H1 (cell line): ENCODE measurements at regions not wholly inside any gene's neighbourhood (a gene's known extent, or its start where the extent isn't known, plus 50 kb on each side); places are given as distances from the start of the nearest gene placed in this dataset.

Experiments
- CTCF ChIA-PET: fragments of 300-600 bp; sonication (Branson Sonifier 250); formaldehyde crosslinking; loops from one replicate; lab custom pipeline; 2021; ENCODE audit not compliant: partially characterized antibody; lab: Charles Lee
- POLR2A ChIA-PET: fragments of 300-600 bp; sonication (Branson Sonifier 250); formaldehyde crosslinking; loops from one replicate; lab custom pipeline; 2021; ENCODE audit warnings: inconsistent platforms; ENCODE audit not compliant: partially characterized antibody; lab: Charles Lee
- DNase-seq, 2 experiments: peaks; one replicate each; pipeline versions ENCODE4 v3.0.0 to v3.0.0-alpha.2; 2010 to 2022; ENCODE audit warnings: low spot score in 2 of 2, low read depth in 1 of 2, mixed read lengths in 1 of 2
- FAIRE-seq: peaks from 2 replicates; lab custom pipeline; 2011; peaks lifted over from hg19 to GRCh38; lab: Jason Lieb, UNC
- H2AFZ ChIP-seq: 2 replicates; pipeline ENCODE4 v1.8.1; 2012; ENCODE audit warnings: low read length, inconsistent platforms
- H2AK5ac ChIP-seq: 2 replicates; pipeline ENCODE4 v1.6.1; 2013; ENCODE audit warnings: low read depth, low read length
- H2BK120ac ChIP-seq: replicated peaks from 2 replicates; pipeline ENCODE3; 2013; ENCODE audit warnings: low read depth, low read length, inconsistent platforms
- H2BK12ac ChIP-seq: 2 replicates; pipeline ENCODE4 v1.6.1; 2013; ENCODE audit warnings: low read depth, low read length
- H2BK15ac ChIP-seq: 2 replicates; pipeline ENCODE4 v1.6.1; 2013; ENCODE audit warnings: low read length
- H2BK20ac ChIP-seq: 2 replicates; pipeline ENCODE4 v1.6.1; 2013; ENCODE audit warnings: low read length
- H2BK5ac ChIP-seq: 2 replicates; pipeline ENCODE4 v1.6.1; 2013; ENCODE audit warnings: low read depth, low read length
- H3K14ac ChIP-seq: 2 replicates; pipeline ENCODE4 v1.6.1; 2013; ENCODE audit warnings: inconsistent platforms; ENCODE audit not compliant: insufficient read length
- H3K18ac ChIP-seq: 2 replicates; pipeline ENCODE4 v1.6.1; 2013; ENCODE audit warnings: low read length; ENCODE audit errors: extremely low read depth
- H3K23ac ChIP-seq: 2 replicates; pipeline ENCODE4 v1.6.1; 2013; ENCODE audit warnings: inconsistent platforms; ENCODE audit not compliant: insufficient read length
- H3K23me2 ChIP-seq: 2 replicates; pipeline ENCODE4 v1.6.1; 2013; ENCODE audit warnings: low read depth, low read length
- H3K27ac ChIP-seq: 2 replicates; pipeline ENCODE4 v1.6.1; 2011; ENCODE audit warnings: low read depth, low read length, inconsistent platforms
- H3K27me3 ChIP-seq, 4 experiments: replicated peaks in 1 of 4; 1 replicate in 1 of 4; 2 replicates in 3 of 4; pipeline versions ENCODE4 v1.6.1 to v1.8.1; 2011 to 2013; ENCODE audit warnings: low read length in 3 of 4, mild to moderate bottlenecking in 3 of 4, inconsistent platforms in 2 of 4, mixed read lengths in 2 of 4, moderate library complexity in 1 of 4; ENCODE audit not compliant: control insufficient read depth in 3 of 4, insufficient read depth in 3 of 4; ENCODE audit errors: extremely low read depth in 1 of 4
- H3K36me3 ChIP-seq, 4 experiments: 2 replicates each; pipeline versions ENCODE4 v1.6.1 to v1.8.1; 2011 to 2013; ENCODE audit warnings: mild to moderate bottlenecking in 4 of 4, low read length in 3 of 4, moderate library complexity in 2 of 4, control low read depth in 1 of 4, inconsistent platforms in 1 of 4; ENCODE audit not compliant: insufficient read depth in 4 of 4, control insufficient read depth in 2 of 4
- H3K4ac ChIP-seq: replicated peaks from 2 replicates; pipeline ENCODE3; 2013; ENCODE audit warnings: low read length, low read depth, mixed read lengths, inconsistent platforms; ENCODE audit not compliant: insufficient read length
- H3K4me1 ChIP-seq, 4 experiments: replicated peaks in 1 of 4; 1 replicate in 1 of 4; 2 replicates in 3 of 4; pipeline versions ENCODE4 v1.6.1 to v1.8.1; 2011 to 2013; ENCODE audit warnings: low read length in 3 of 4, inconsistent platforms in 2 of 4, mixed read lengths in 1 of 4; ENCODE audit not compliant: insufficient read depth in 4 of 4, control insufficient read depth in 3 of 4
- H3K4me2 ChIP-seq, 2 experiments: 2 replicates each; pipeline versions ENCODE4 v1.6.1 to v1.8.1; 2011 to 2013; ENCODE audit warnings: low read depth in 2 of 2, low read length in 2 of 2, control low read depth in 1 of 2, inconsistent platforms in 1 of 2, mild to moderate bottlenecking in 1 of 2; ENCODE audit not compliant: insufficient read depth in 1 of 2
- H3K4me3 ChIP-seq, 4 experiments: fragments of 200-600, 300-600 bp in 1 of 4; sonication (generic), shearing (Covaris generic), sonication (Bioruptor Twin) in 1 of 4; 2 replicates each; pipeline versions ENCODE4 v1.5.1 to v1.8.1; 2011 to 2016; ENCODE audit warnings: low read length in 4 of 4, low read depth in 3 of 4, control low read depth in 2 of 4, inconsistent platforms in 2 of 4, mild to moderate bottlenecking in 2 of 4, mixed read lengths in 1 of 4, moderate library complexity in 1 of 4; ENCODE audit not compliant: insufficient read depth in 2 of 4; ENCODE audit errors: extremely low read depth in 1 of 4
- H3K56ac ChIP-seq: replicated peaks from 2 replicates; pipeline ENCODE3; 2013; ENCODE audit warnings: low read depth, mild to moderate bottlenecking, mixed read lengths, low read length, inconsistent platforms; ENCODE audit not compliant: insufficient read length
- H3K79me1 ChIP-seq: 2 replicates; pipeline ENCODE4 v1.6.1; 2013; ENCODE audit warnings: low read depth, low read length, control low read depth
- H3K79me2 ChIP-seq, 2 experiments: 2 replicates each; pipeline versions ENCODE4 v1.6.1 to v1.8.1; 2012 to 2013; ENCODE audit warnings: low read length in 2 of 2, mild to moderate bottlenecking in 2 of 2, inconsistent platforms in 1 of 2; ENCODE audit not compliant: insufficient read depth in 2 of 2, control insufficient read depth in 1 of 2
- H3K9ac ChIP-seq, 4 experiments: replicated peaks in 1 of 4; 1 replicate in 1 of 4; 2 replicates in 3 of 4; pipeline versions ENCODE4 v1.6.1 to v1.8.1; 2011 to 2013; ENCODE audit warnings: low read depth in 3 of 4, low read length in 3 of 4, control low read depth in 2 of 4, mild to moderate bottlenecking in 2 of 4, moderate library complexity in 2 of 4, inconsistent platforms in 1 of 4; ENCODE audit errors: extremely low read depth in 1 of 4
- H3K9me3 ChIP-seq, 2 experiments: 2 replicates each; pipeline versions ENCODE4 v1.6.1 to v1.8.1; 2012 to 2013; ENCODE audit warnings: mild to moderate bottlenecking in 2 of 2, moderate library complexity in 2 of 2, control low read depth in 1 of 2, inconsistent platforms in 1 of 2, low read depth in 1 of 2, low read length in 1 of 2, mixed read lengths in 1 of 2; ENCODE audit not compliant: insufficient read depth in 2 of 2
- H4K20me1 ChIP-seq, 2 experiments: replicated peaks in 1 of 2; 2 replicates each; pipeline versions ENCODE3 to v1.8.1; 2011 to 2013; ENCODE audit warnings: inconsistent platforms in 2 of 2, low read length in 2 of 2, mild to moderate bottlenecking in 1 of 2; ENCODE audit not compliant: insufficient read depth in 2 of 2, control insufficient read depth in 1 of 2
- H4K5ac ChIP-seq: 2 replicates; pipeline ENCODE4 v1.6.1; 2013; ENCODE audit warnings: low read length, low read depth, mixed read lengths, inconsistent platforms; ENCODE audit not compliant: insufficient read length
- H4K8ac ChIP-seq: 2 replicates; pipeline ENCODE4 v1.8.0; 2013; ENCODE audit warnings: mild to moderate bottlenecking, moderate library complexity, low read length, inconsistent platforms; ENCODE audit not compliant: insufficient read depth; ENCODE audit errors: extremely low read depth
- H4K91ac ChIP-seq: replicated peaks from 2 replicates; pipeline ENCODE3; 2013; ENCODE audit warnings: low read length, mixed read lengths, inconsistent platforms; ENCODE audit not compliant: insufficient read length
- WGBS, 2 experiments: shearing (Covaris generic) in 1 of 2; methylation state at CpG; one replicate each; pipeline versions ENCODE4 v1.1.6 to v1.1.7; 2013 to 2015; ENCODE audit warnings: low lambda C conversion rate in 2 of 2, mixed read lengths in 2 of 2, inconsistent platforms in 1 of 2, low coverage in 1 of 2, missing lambda C conversion rate in 1 of 2; ENCODE audit not compliant: insufficient replicate concordance in 2 of 2, insufficient coverage in 1 of 2, insufficient read length in 1 of 2; ENCODE audit errors: extremely low coverage in 1 of 2, missing lambda C conversion rate in 1 of 2; 5-methylcytosine and 5-hydroxymethylcytosine counted together
- TF ChIP-seq, protein P1 (sequence below): fragments of 300-600 bp; sonication (generic); IDR thresholded peaks from 2 replicates; pipeline ENCODE4 v1.7.1; 2012; ENCODE audit warnings: low read length, moderate library complexity, mild to moderate bottlenecking, inconsistent platforms; ENCODE audit not compliant: insufficient replicate concordance

DNA sequence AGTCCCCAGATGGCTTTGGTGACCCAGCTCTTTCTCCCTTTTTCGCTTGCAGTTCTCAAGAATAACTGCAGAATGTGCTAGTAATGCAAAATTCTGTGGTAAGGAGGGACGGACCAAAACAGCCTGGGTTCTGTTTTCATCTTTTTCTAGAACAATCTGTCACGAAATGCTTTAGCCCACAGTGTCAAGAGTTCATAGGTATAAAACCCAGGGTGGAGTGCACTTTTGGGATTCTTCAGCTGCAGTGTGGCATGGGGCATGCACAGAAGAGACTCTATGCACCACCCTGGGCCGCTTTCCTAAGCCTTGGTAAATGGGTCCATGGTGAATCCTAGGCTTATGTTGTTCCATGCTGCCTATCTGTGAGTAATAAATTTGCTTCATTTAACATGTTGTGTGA, 1072.7 kb upstream of the GBE1 start:
- H2AK5ac ChIP-seq, result no peak overlapping the region
- H3K18ac ChIP-seq, result no peak overlapping the region
- H3K56ac ChIP-seq, result no peak overlapping the region
- H3K14ac ChIP-seq, result no peak overlapping the region
- DNase-seq (no peak), FAIRE-seq (no peak)
- no peaks in the 10 kb centered on the region for H3K79me2 ChIP-seq
- no peaks in the 10 kb centered on the region for H3K36me3 ChIP-seq
- H3K4me3 ChIP-seq, result no peak overlapping the region
- no peak overlapping the region for H2BK120ac ChIP-seq
- no peak overlapping the region for H4K91ac ChIP-seq
- no peak overlapping the region for H3K27ac ChIP-seq
- peak overlapping the region; percentile 23; the same call in 1 of the 2 replicates for H2AFZ ChIP-seq
- no peaks in the 10 kb centered on the region for H3K79me1 ChIP-seq
- no peak overlapping the region for H4K5ac ChIP-seq
- H2BK20ac ChIP-seq, result no peak overlapping the region
- H3K4me1 ChIP-seq, result no peaks in the 10 kb centered on the region
- no peak overlapping the region for H4K8ac ChIP-seq
- H3K9ac ChIP-seq, result no peak overlapping the region
- no peak overlapping the region for H2BK15ac ChIP-seq
- no peak overlapping the region for H2BK12ac ChIP-seq
- ChIA-PET CTCF (no interaction called here), POLR2A (no interaction called here)
- no peak overlapping the region for H2BK5ac ChIP-seq
- H3K9me3 ChIP-seq, result peaks cover 0 to 5% of the 10 kb centered on the region in 2 experiments; a peak in 1 of 4 replicates
- H3K23me2 ChIP-seq, result no peaks in the 10 kb centered on the region
- no peaks in the 10 kb centered on the region for H4K20me1 ChIP-seq
- no peak overlapping the region for H3K4me2 ChIP-seq
- H3K27me3 ChIP-seq, result no peaks in the 10 kb centered on the region
- H3K4ac ChIP-seq, result no peak overlapping the region
- WGBS, 2 experiments, result 94% methylated on average over 4 of the region's 4 CpGs; no CpG with 5 or more reads in 1 of the 2 experiments
- no peak overlapping the region for H3K23ac ChIP-seq
- TF ChIP-seq, protein P1, sequence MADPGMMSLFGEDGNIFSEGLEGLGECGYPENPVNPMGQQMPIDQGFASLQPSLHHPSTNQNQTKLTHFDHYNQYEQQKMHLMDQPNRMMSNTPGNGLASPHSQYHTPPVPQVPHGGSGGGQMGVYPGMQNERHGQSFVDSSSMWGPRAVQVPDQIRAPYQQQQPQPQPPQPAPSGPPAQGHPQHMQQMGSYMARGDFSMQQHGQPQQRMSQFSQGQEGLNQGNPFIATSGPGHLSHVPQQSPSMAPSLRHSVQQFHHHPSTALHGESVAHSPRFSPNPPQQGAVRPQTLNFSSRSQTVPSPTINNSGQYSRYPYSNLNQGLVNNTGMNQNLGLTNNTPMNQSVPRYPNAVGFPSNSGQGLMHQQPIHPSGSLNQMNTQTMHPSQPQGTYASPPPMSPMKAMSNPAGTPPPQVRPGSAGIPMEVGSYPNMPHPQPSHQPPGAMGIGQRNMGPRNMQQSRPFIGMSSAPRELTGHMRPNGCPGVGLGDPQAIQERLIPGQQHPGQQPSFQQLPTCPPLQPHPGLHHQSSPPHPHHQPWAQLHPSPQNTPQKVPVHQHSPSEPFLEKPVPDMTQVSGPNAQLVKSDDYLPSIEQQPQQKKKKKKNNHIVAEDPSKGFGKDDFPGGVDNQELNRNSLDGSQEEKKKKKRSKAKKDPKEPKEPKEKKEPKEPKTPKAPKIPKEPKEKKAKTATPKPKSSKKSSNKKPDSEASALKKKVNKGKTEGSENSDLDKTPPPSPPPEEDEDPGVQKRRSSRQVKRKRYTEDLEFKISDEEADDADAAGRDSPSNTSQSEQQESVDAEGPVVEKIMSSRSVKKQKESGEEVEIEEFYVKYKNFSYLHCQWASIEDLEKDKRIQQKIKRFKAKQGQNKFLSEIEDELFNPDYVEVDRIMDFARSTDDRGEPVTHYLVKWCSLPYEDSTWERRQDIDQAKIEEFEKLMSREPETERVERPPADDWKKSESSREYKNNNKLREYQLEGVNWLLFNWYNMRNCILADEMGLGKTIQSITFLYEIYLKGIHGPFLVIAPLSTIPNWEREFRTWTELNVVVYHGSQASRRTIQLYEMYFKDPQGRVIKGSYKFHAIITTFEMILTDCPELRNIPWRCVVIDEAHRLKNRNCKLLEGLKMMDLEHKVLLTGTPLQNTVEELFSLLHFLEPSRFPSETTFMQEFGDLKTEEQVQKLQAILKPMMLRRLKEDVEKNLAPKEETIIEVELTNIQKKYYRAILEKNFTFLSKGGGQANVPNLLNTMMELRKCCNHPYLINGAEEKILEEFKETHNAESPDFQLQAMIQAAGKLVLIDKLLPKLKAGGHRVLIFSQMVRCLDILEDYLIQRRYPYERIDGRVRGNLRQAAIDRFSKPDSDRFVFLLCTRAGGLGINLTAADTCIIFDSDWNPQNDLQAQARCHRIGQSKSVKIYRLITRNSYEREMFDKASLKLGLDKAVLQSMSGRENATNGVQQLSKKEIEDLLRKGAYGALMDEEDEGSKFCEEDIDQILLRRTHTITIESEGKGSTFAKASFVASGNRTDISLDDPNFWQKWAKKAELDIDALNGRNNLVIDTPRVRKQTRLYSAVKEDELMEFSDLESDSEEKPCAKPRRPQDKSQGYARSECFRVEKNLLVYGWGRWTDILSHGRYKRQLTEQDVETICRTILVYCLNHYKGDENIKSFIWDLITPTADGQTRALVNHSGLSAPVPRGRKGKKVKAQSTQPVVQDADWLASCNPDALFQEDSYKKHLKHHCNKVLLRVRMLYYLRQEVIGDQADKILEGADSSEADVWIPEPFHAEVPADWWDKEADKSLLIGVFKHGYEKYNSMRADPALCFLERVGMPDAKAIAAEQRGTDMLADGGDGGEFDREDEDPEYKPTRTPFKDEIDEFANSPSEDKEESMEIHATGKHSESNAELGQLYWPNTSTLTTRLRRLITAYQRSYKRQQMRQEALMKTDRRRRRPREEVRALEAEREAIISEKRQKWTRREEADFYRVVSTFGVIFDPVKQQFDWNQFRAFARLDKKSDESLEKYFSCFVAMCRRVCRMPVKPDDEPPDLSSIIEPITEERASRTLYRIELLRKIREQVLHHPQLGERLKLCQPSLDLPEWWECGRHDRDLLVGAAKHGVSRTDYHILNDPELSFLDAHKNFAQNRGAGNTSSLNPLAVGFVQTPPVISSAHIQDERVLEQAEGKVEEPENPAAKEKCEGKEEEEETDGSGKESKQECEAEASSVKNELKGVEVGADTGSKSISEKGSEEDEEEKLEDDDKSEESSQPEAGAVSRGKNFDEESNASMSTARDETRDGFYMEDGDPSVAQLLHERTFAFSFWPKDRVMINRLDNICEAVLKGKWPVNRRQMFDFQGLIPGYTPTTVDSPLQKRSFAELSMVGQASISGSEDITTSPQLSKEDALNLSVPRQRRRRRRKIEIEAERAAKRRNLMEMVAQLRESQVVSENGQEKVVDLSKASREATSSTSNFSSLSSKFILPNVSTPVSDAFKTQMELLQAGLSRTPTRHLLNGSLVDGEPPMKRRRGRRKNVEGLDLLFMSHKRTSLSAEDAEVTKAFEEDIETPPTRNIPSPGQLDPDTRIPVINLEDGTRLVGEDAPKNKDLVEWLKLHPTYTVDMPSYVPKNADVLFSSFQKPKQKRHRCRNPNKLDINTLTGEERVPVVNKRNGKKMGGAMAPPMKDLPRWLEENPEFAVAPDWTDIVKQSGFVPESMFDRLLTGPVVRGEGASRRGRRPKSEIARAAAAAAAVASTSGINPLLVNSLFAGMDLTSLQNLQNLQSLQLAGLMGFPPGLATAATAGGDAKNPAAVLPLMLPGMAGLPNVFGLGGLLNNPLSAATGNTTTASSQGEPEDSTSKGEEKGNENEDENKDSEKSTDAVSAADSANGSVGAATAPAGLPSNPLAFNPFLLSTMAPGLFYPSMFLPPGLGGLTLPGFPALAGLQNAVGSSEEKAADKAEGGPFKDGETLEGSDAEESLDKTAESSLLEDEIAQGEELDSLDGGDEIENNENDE, result no peak
